ENCODE measurements at regions not wholly inside any gene's neighbourhood (a gene's known extent, or its start where the extent isn't known, plus 50 kb on each side); places are given as distances from the start of the nearest gene placed in this dataset.

- DNase-seq (ENCODE audit: low read depth): no peak
These were observed 313.5 kb downstream of the TCERG1L start for GRCh38 chr10:130998046-130998435.

DNA sequence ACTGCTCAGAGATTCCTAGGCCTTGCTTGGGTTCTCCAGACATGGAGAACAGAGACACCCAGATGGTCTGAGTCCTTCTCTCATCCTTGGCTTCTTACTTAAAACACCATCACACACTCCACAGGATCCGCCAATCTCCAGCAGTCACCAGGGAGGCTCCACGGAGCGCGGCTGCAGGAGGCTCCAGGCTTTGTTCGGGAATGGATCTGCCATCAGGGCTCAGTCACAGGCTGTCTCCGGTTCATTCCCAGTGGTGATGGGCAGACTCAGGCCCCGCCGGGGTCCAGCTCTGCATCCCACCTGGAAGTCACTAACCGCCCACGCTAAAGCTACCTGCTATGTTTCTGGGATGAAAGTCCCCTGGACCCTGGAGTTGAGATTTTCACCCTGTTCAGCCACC is 312.9 kb downstream of the TCERG1L start:
- DNase-seq (ENCODE audit: low read depth): no peak

DNA sequence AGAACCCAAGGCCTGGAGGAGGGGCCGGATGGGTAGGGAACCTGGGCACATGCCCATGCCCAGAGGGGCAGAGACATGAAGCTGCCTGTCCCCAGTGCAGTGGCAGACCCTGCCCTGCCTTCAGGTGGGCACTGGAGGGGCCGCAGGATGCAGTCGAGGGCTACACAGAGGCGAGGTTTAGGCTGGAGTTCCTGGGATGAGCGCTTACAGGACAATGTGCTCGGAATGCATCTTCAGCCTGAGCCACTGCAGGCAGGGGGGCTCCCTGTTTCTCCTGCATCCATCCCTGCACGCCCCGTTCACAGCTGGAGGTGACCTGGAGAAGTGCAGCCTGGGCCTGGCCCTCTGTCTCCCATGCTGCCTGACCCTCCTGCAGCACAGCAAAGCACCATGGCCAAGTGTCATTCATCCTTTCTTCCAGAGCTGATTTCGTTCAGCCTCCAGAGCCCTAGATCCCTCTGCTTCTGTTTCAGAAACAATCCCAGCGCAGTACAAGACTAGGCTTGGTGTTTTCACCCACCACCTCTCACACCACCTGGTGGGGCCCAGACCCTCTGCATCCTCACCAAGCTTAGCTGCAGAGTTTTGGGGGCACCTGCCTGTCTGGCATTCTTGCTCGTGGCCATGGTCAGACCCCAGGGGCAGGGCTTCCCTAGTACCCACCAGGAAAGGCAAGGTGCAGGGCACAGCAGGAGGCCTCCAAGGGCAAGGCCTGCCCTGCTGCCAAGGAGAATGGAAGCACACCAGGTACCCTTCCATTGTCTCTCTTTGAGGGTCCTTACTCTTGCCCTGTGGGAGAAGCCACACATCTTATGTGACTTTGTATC is 311.9 kb downstream of the TCERG1L start:
- no peak for DNase-seq (ENCODE audit: low read depth)

- no peak for DNase-seq (ENCODE audit: low read depth)
These were observed 311.3 kb downstream of the TCERG1L start for GRCh38 chr10:131000244-131000643.

- DNase-seq (ENCODE audit: low read depth): no peak
These were observed 310.8 kb downstream of the TCERG1L start for GRCh38 chr10:131000743-131001142.

DNA sequence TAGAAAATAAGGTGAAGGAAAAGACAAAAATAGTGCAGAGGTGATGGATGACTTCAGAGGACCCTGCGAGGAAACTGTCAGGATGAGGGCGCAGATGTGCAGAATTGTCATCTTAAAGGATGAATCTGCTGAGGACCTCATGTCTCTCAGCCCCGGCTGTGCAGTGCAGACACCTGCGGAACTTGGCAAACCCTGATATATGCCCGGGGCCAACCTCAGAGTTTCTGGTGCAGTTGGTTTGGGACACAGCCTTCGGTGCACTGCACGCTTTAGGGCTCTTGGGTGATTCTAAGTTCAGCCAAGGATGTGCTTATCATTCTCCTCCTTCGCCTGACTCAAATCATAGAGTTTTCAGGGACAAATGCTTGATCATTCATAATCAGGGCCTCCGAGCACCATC is 310.1 kb downstream of the TCERG1L start:
- DNase-seq (ENCODE audit: low read depth): no peak

DNA sequence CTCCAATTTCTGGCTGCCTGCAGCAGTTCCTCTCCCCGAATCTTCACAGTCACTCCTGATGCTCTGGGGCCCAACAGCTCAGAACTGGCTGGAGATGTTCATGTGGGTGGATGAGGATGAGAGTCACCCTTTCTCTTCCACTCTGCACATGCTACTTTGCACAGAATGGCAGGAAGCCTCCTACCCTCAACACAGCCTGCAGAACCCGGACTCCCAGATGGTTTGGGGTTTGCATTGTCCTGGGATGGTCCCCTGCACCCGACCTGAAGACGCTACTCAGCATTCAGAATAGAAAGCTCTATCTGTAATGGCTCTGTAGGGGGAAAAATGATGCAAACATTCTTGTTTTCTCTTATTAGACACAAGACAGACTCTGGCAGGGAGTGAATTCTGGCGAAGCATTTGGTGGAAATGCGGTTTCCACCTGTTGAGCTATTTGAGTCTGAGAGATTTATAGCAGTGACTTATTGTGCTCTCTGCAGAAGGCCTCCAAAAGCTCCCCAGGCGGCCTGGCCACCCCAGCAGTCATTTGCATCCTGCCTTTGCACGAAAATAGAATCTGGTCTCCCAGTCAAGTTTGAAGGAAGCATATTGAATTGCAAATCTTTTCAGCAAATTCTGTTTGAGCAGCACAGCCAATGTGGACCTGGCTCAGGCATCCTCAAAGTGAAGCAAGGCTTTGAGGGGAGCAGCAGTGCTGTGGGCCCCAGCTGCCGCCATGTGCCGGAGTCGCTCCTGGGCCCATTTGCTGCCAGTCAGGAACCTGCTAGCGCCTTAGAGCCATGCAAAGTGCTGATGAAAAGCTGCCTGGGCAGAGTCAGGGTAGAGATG is 309.3 kb downstream of the TCERG1L start:
- no peak for DNase-seq (ENCODE audit: low read depth)

DNA sequence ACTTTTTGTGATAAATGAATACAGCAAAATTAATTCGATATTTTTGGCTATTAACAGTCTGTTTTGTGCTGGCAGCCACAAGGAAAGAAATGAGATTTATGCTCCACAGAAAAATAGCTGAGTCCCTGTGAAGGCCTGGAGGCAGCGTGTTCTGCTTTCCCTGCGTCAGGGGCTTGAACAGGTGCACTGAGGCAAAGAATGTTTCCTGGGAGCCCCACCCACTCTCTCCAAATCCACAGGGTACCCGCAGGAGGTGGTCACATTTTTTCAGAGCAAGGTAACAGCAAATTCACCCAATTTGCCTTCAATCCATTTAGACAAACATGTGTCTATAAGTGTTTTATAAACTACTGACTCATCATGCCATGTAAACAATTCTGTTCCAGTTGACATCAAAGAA is 308.1 kb downstream of the TCERG1L start:
- no peak for DNase-seq (ENCODE audit: low read depth)

DNA sequence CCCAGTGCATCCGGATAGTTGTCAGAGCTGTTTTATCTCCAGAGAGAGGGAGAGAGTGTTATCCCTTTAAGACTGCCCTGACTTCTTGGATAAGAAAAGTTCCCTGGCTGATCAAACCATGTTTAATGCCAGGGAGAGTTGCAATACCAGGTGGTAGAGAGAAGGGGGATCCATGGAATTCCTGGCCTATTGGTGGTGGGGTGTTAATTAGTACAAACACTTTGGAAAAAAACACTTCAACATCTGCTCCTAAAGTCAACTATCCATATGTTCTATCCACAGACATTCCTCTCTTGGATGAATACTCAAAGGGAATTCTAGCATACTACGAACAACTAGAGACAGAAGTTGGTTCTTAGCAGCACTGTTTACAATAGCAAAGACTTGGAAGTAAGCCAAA is 307.2 kb downstream of the TCERG1L start:
- no peak for DNase-seq (ENCODE audit: low read depth)

- no peak for DNase-seq (ENCODE audit: low read depth)
These were observed 304.9 kb downstream of the TCERG1L start for GRCh38 chr10:131006458-131007256.

GRCh38 chr10:131009791-131010190 is 301.7 kb downstream of the TCERG1L start:
- DNase-seq (ENCODE audit: low read depth): no peak

- no peak for DNase-seq (ENCODE audit: low read depth)
These were observed 300.5 kb downstream of the TCERG1L start for GRCh38 chr10:131010965-131011575.

- no peak for DNase-seq (ENCODE audit: low read depth)
These were observed 299.4 kb downstream of the TCERG1L start for GRCh38 chr10:131011936-131012640.

- DNase-seq (ENCODE audit: low read depth): no peak
These were observed 298.9 kb downstream of the TCERG1L start for GRCh38 chr10:131012641-131012985.

- no peak for DNase-seq (ENCODE audit: low read depth)
These were observed 298.1 kb downstream of the TCERG1L start for GRCh38 chr10:131013281-131013912.

- no peak for DNase-seq (ENCODE audit: low read depth)
These were observed 297.2 kb downstream of the TCERG1L start for GRCh38 chr10:131014271-131014670.

DNA sequence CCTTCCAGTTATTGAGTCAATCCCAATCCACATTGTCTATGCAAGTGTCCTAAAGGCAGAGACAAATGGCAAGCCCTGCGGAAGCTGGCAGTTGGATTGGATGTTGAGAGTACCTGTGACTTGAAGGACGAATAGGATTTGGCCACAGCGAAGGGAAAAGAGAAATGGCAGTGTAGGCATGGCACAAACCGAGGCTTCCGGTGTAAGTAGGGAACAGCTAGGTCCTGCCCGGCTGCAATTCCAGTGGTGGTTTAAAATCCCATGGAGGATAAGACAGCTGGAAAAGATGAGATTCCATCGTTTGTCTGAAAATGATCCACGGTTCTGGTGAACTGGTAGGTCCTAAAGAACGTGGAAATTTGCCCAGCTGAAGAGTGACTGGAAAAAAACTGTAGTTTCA is 296.2 kb downstream of the TCERG1L start:
- DNase-seq (ENCODE audit: low read depth): no peak

DNA sequence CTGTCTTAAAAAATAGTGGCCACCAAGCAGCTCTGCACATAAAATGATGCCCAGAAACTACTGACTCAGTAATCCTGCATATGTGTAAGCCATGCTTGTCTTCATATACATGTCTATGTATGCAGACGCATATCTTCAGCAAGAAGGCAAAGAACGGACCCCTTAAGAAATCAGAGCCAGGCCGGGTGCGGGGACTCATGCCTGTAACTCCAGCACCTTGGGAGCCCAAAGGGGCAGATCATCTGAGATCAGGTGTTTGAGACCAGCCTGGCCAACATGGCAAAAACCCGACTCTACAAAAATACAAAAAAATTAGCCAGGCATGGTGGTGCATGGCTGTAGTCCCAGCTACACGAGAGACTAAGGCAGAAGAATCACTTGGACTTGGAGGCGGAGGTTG is 295.0 kb downstream of the TCERG1L start:
- no peak for DNase-seq (ENCODE audit: low read depth)

GRCh38 chr10:131017566-131018285 is 293.8 kb downstream of the TCERG1L start:
- DNase-seq (ENCODE audit: low read depth): no peak

- DNase-seq (ENCODE audit: low read depth): no peak
These were observed 292.5 kb downstream of the TCERG1L start for GRCh38 chr10:131018886-131019500.
